ENCODE measurements at regions not wholly inside any gene's neighbourhood (a gene's known extent, or its start where the extent isn't known, plus 50 kb on each side); places are given as distances from the start of the nearest gene placed in this dataset.

DNA sequence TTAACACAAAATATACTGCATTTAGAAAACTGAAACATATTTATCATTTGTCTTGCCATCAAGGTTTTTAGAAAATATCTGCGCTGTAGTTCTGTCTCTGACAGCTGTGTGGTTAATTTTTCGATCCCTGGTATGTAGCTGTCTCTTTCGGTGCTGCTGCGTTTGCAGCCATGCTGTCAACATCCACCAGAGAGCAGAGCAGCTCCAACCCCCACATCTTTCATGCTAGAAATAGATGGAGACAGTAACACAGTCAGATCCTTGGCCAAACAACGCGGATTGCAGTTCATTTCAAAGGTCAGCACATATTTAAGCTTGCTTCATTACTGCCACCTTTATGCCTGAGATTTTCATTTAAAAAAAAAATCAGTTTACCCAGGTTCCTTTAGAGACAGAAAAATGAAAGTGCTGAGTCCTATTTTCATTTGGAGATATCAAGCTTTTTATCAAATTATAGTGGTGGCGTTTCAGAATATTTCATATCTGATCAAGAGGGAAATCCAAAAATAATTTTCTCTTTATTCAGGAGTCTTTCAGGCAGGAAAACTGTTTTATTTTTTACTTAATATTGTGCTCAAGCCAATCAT, 157.7 kb upstream of the MMS22L start:
- H3K9me3 ChIP-seq (ENCODE audit: control insufficient read depth, low read length) = no peaks in the 10 kb centered on the region
- intact Hi-C loops (cut with DNase I) = no loop called here
- no peaks in the 10 kb centered on the region for H3K4me1 ChIP-seq (ENCODE audit: control insufficient read depth in 1 of 2, insufficient read depth in 2 of 2, low read length in 2 of 2)
- H3K36me3 ChIP-seq (ENCODE audit: control insufficient read depth in 1 of 2, insufficient read depth in 2 of 2, low read length in 1 of 2) = no peaks in the 10 kb centered on the region
- peaks cover 0 to 2% of the 10 kb centered on the region in 2 donors for H3K27me3 ChIP-seq (ENCODE audit: control insufficient read depth in 1 of 2, insufficient read depth in 2 of 2, low read length in 1 of 2)
- 5 to 8% methylated on average over 7 of the region's 7 CpGs for WGBS, 2 donors
- ATAC-seq (ENCODE audit: low FRiP score) = no peak
- no peak overlapping the region for H3K4me3 ChIP-seq (ENCODE audit: low read length in 2 of 2)
- no peak overlapping the region for H3K27ac ChIP-seq (ENCODE audit: low read depth in 1 of 2, low read length in 2 of 2)
- no peak for DNase-seq

DNA sequence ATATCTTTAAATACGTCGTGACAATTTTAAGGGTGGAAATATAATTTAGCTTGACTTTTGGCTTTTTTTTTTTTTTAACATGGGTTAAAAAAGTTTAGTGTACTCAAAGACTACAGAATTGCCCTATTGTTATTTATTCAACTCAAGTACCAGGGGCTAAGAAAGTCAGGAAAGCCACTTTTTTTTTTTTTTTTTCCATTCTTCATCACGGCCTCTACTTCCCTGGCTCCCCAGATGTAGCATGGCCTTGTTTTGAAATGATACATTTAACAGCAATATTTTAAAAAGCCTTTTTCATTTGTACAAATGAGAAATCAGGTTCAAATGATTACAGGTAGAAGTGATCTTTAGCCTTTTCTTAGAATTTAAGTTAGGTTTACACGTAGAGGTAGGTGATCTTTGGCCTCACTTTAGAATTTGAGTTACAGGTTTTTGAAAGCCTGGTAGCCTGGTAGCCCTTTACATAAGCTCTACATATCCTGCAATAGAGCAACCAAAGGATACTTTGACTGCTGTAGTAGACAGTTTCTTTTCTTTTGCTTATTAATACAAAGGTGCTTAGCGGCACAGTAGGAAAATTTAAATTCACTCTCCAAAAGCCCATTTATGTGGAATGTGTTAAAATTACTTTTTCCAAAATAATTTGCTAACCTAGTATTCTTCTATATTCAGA, 160.5 kb upstream of the MMS22L start:
- Histone ChIP-seq H3K4me3 (ENCODE audit: low read length in 2 of 2) (no peak overlapping the region), H3K4me1 (ENCODE audit: control insufficient read depth in 1 of 2, insufficient read depth in 2 of 2, low read length in 2 of 2) (no peaks in the 10 kb centered on the region), H3K9me3 (ENCODE audit: control insufficient read depth, low read length) (no peaks in the 10 kb centered on the region), H3K27me3 (ENCODE audit: control insufficient read depth in 1 of 2, insufficient read depth in 2 of 2, low read length in 1 of 2) (no peaks in the 10 kb centered on the region), H3K36me3 (ENCODE audit: control insufficient read depth in 1 of 2, insufficient read depth in 2 of 2, low read length in 1 of 2) (no peaks in the 10 kb centered on the region), H3K27ac (ENCODE audit: low read depth in 1 of 2, low read length in 2 of 2) (no peak overlapping the region)
- intact Hi-C loops (cut with DNase I) = no loop called here
- WGBS, 2 donors = 65 to 75% methylated on average over 5 of the region's 5 CpGs
- no peak for DNase-seq
- ATAC-seq (ENCODE audit: low FRiP score) = no peak

GRCh38 chr6:97445407-97445806, 162.4 kb upstream of the MMS22L start:
- Histone ChIP-seq H3K27ac (ENCODE audit: low read depth in 1 of 2, low read length in 2 of 2) (no peak overlapping the region), H3K4me3 (ENCODE audit: low read length in 2 of 2) (no peak overlapping the region), H3K27me3 (ENCODE audit: control insufficient read depth in 1 of 2, insufficient read depth in 2 of 2, low read length in 1 of 2) (no peaks in the 10 kb centered on the region), H3K9me3 (ENCODE audit: control insufficient read depth, low read length) (no peaks in the 10 kb centered on the region), H3K4me1 (ENCODE audit: control insufficient read depth in 1 of 2, insufficient read depth in 2 of 2, low read length in 2 of 2) (no peaks in the 10 kb centered on the region), H3K36me3 (ENCODE audit: control insufficient read depth in 1 of 2, insufficient read depth in 2 of 2, low read length in 1 of 2) (no peaks in the 10 kb centered on the region)
- WGBS, 2 donors = 10 to 19% methylated on average over 3 of the region's 3 CpGs
- ATAC-seq (ENCODE audit: low FRiP score) = no peak
- intact Hi-C loops (cut with DNase I) = no loop called here
- DNase-seq = no peak

DNA sequence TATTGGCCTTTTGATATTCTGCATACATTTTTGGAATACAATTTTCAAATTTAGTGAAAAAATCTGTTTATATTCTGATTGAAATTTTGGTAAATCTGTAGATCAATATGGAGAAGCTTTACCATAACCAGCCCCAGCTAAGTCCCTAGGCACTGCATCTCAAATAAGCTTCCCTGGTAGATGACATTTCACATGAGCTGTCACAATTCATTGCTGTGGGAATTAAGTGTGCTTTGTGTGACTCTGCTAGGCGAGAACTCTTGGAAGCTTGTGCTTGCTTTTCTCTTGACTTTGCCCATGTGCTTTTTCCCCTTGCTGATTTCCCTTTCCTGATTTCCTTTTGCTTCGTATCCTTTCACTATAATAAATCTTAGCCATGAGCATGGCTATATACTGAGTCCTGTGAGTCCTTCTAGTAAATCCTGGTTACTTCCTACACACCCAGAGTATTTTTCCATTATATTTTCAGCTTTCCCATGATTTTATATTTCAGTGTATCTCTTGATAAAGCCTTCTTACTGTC, 166.5 kb upstream of the MMS22L start:
- WGBS, 2 donors = 6 to 23% methylated on average over 2 of the region's 2 CpGs

GRCh38 chr6:97450087-97450486, 167.1 kb upstream of the MMS22L start:
- Histone ChIP-seq H3K9me3 (ENCODE audit: control insufficient read depth, low read length) (no peaks in the 10 kb centered on the region), H3K4me1 (ENCODE audit: control insufficient read depth in 1 of 2, insufficient read depth in 2 of 2, low read length in 2 of 2) (no peaks in the 10 kb centered on the region), H3K27me3 (ENCODE audit: control insufficient read depth in 1 of 2, insufficient read depth in 2 of 2, low read length in 1 of 2) (no peaks in the 10 kb centered on the region), H3K27ac (ENCODE audit: low read depth in 1 of 2, low read length in 2 of 2) (no peak overlapping the region), H3K4me3 (ENCODE audit: low read length in 2 of 2) (no peak overlapping the region), H3K36me3 (ENCODE audit: control insufficient read depth in 1 of 2, insufficient read depth in 2 of 2, low read length in 1 of 2) (no peaks in the 10 kb centered on the region)
- DNase-seq = no peak
- ATAC-seq (ENCODE audit: low FRiP score) = no peak
- intact Hi-C loops (cut with DNase I) = no loop called here
- WGBS, 2 donors = 66 to 79% methylated on average over 3 of the region's 3 CpGs

More for the DNA sequence above, 166.5 kb upstream of the MMS22L start:
- no peaks in the 10 kb centered on the region for H3K36me3 ChIP-seq (ENCODE audit: control insufficient read depth in 1 of 2, insufficient read depth in 2 of 2, low read length in 1 of 2)
- no peaks in the 10 kb centered on the region for H3K27me3 ChIP-seq (ENCODE audit: control insufficient read depth in 1 of 2, insufficient read depth in 2 of 2, low read length in 1 of 2)
- H3K4me1 ChIP-seq (ENCODE audit: control insufficient read depth in 1 of 2, insufficient read depth in 2 of 2, low read length in 2 of 2) = no peaks in the 10 kb centered on the region
- DNase-seq (no peak), ATAC-seq (ENCODE audit: low FRiP score) (no peak)
- H3K4me3 ChIP-seq (ENCODE audit: low read length in 2 of 2) = no peak overlapping the region
- no peak overlapping the region for H3K27ac ChIP-seq (ENCODE audit: low read depth in 1 of 2, low read length in 2 of 2)
- intact Hi-C loops (cut with DNase I) = no loop called here
- no peaks in the 10 kb centered on the region for H3K9me3 ChIP-seq (ENCODE audit: control insufficient read depth, low read length)

DNA sequence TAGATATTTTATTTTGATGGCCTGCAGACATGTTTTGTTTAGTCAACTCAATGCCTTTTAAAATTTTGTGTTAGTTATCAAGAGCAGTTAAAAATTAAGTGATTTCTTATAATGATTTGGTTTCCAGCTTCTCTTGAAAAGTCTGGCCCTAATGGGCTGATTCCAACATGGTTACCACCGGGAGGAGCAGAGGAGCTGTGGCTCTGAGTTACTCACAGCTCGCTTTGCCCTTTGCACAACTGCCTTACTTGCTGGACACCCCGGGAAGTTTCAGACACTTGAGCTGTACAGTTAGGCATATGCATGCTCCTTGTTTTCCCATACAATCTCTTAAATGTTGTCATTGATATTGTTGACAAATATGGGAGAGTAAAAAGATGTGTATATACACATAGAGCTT, 173.1 kb upstream of the MMS22L start:
- intact Hi-C loops (cut with DNase I) = no loop called here
- no peaks in the 10 kb centered on the region for H3K27me3 ChIP-seq (ENCODE audit: control insufficient read depth in 1 of 2, insufficient read depth in 2 of 2, low read length in 1 of 2)
- ATAC-seq (ENCODE audit: low FRiP score) (no peak), DNase-seq (no peak)
- H3K4me1 ChIP-seq (ENCODE audit: control insufficient read depth in 1 of 2, insufficient read depth in 2 of 2, low read length in 2 of 2) = no peaks in the 10 kb centered on the region
- H3K36me3 ChIP-seq (ENCODE audit: control insufficient read depth in 1 of 2, insufficient read depth in 2 of 2, low read length in 1 of 2) = no peaks in the 10 kb centered on the region
- H3K4me3 ChIP-seq (ENCODE audit: low read length in 2 of 2) = no peak overlapping the region
- H3K27ac ChIP-seq (ENCODE audit: low read depth in 1 of 2, low read length in 2 of 2) = no peak overlapping the region
- 55 to 62% methylated on average over 3 of the region's 3 CpGs for WGBS, 2 donors
- no peaks in the 10 kb centered on the region for H3K9me3 ChIP-seq (ENCODE audit: control insufficient read depth, low read length)

- no peaks in the 10 kb centered on the region for H3K36me3 ChIP-seq (ENCODE audit: control insufficient read depth in 1 of 2, insufficient read depth in 2 of 2, low read length in 1 of 2)
- intact Hi-C loops (cut with DNase I) = no loop called here
- no peaks in the 10 kb centered on the region for H3K9me3 ChIP-seq (ENCODE audit: control insufficient read depth, low read length)
- H3K4me1 ChIP-seq (ENCODE audit: control insufficient read depth in 1 of 2, insufficient read depth in 2 of 2, low read length in 2 of 2) = no peaks in the 10 kb centered on the region
- no peak for ATAC-seq (ENCODE audit: low FRiP score)
- DNase-seq = no peak
- no peaks in the 10 kb centered on the region for H3K27me3 ChIP-seq (ENCODE audit: control insufficient read depth in 1 of 2, insufficient read depth in 2 of 2, low read length in 1 of 2)
- H3K27ac ChIP-seq (ENCODE audit: low read depth in 1 of 2, low read length in 2 of 2) = no peak overlapping the region
- no peak overlapping the region for H3K4me3 ChIP-seq (ENCODE audit: low read length in 2 of 2)
- 84 to 85% methylated on average over 3 of the region's 3 CpGs for WGBS, 2 donors
Measured at GRCh38 chr6:97459535-97459934, 176.5 kb upstream of the MMS22L start.

DNA sequence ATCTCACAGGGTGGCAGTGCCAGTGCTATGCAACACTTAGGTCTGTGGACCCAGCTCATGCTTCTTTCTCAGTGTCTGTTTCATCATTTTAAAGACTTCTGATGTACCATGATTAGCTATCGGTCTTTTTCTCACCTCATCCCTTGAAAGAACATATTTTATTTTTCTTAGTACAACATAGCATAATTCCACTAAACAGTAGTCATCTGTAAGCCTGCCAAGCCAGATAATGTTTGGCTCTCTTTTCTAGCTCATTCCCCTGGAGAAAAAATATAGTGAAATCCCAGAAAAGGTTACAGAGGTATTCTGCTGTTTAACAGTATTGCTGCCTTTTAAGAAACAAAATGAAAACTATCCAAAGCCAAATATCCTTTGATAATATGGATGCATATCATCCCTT, 177.0 kb upstream of the MMS22L start:
- no peak for ATAC-seq (ENCODE audit: low FRiP score)

GRCh38 chr6:97460394-97461080, 177.5 kb upstream of the MMS22L start:
- Histone ChIP-seq H3K27me3 (ENCODE audit: control insufficient read depth in 1 of 2, insufficient read depth in 2 of 2, low read length in 1 of 2) (no peaks in the 10 kb centered on the region), H3K36me3 (ENCODE audit: control insufficient read depth in 1 of 2, insufficient read depth in 2 of 2, low read length in 1 of 2) (no peaks in the 10 kb centered on the region)
- 72 to 75% methylated on average over 7 of the region's 7 CpGs for WGBS, 2 donors

More for the DNA sequence above, 177.0 kb upstream of the MMS22L start:
- no peak overlapping the region for H3K4me3 ChIP-seq (ENCODE audit: low read length in 2 of 2)
- no peaks in the 10 kb centered on the region for H3K27me3 ChIP-seq (ENCODE audit: control insufficient read depth in 1 of 2, insufficient read depth in 2 of 2, low read length in 1 of 2)
- no peaks in the 10 kb centered on the region for H3K4me1 ChIP-seq (ENCODE audit: control insufficient read depth in 1 of 2, insufficient read depth in 2 of 2, low read length in 2 of 2)
- intact Hi-C loops (cut with DNase I) = no loop called here
- no peak overlapping the region for H3K27ac ChIP-seq (ENCODE audit: low read depth in 1 of 2, low read length in 2 of 2)
- H3K9me3 ChIP-seq (ENCODE audit: control insufficient read depth, low read length) = no peaks in the 10 kb centered on the region
- 67 to 79% methylated on average over 1 of the region's 1 CpG for WGBS, 2 donors
- no peaks in the 10 kb centered on the region for H3K36me3 ChIP-seq (ENCODE audit: control insufficient read depth in 1 of 2, insufficient read depth in 2 of 2, low read length in 1 of 2)
- DNase-seq = no peak

More at GRCh38 chr6:97460394-97461080, 177.5 kb upstream of the MMS22L start:
- H3K9me3 ChIP-seq (ENCODE audit: control insufficient read depth, low read length) = no peaks in the 10 kb centered on the region
- intact Hi-C loops (cut with DNase I) = no loop called here
- H3K27ac ChIP-seq (ENCODE audit: low read depth in 1 of 2, low read length in 2 of 2) = no peak overlapping the region
- no peak for ATAC-seq (ENCODE audit: low FRiP score)
- no peak for DNase-seq
- H3K4me1 ChIP-seq (ENCODE audit: control insufficient read depth in 1 of 2, insufficient read depth in 2 of 2, low read length in 2 of 2) = no peaks in the 10 kb centered on the region
- H3K4me3 ChIP-seq (ENCODE audit: low read length in 2 of 2) = no peak overlapping the region

Measured in aorta (tissue), 5 donors.